VCaP (cell line): ENCODE measurements at regions not wholly inside any gene's neighbourhood (a gene's known extent, or its start where the extent isn't known, plus 50 kb on each side); places are given as distances from the start of the nearest gene placed in this dataset.
"Not testable (repeated sequence)": the region's sequence is repeated elsewhere in the genome, so short reads cannot be mapped to it uniquely, and the experiment has no call there.

Experiments
- H3K27ac ChIP-seq: fragments of 450-650 bp; 2 replicates; pipeline ENCODE4 v1.5.1; 2017
- CTCF ChIP-seq: fragments of 450-650 bp; conservative IDR thresholded peaks from 2 replicates; pipeline ENCODE4 v1.5.1; 2017; ENCODE audit warnings: mild to moderate bottlenecking, moderate library complexity

DNA sequence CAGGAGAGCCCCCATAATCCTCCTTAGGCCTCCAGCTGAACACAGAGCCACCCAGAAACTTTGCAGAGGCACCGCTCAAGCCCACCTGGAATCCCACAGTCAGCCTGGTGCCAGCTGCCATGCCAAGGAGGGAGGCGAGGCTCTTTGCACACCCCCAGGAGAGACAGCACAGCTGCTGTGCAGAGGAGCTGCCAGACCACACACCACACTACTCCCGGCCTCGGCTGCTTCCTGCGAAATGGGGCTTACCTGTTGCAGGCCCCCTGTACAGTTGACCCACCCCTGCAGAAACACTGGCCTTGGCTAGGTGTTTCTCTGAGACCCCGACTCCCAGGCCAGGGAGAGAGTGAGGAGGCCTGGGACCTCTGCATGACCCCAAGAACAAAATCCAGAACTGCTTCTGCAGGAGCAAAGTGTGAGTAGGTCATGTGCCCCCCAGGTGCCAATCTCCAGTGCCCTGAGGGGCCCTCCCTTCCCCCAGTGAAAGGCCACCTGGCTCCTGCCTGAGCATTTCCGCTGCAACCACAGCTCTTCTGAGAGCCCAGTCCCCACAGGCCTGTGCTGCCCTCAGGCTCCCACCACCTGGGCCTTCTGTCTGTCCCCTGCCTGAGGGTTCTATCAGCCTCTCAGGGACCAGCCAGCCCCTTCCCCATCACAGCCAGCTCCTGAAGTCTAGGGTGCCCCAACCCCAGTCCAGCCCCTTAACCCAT is 580.4 kb downstream of the UQCRFS1 start:
- no peak overlapping the region for H3K27ac ChIP-seq
- TF ChIP-seq CTCF = no peak

DNA sequence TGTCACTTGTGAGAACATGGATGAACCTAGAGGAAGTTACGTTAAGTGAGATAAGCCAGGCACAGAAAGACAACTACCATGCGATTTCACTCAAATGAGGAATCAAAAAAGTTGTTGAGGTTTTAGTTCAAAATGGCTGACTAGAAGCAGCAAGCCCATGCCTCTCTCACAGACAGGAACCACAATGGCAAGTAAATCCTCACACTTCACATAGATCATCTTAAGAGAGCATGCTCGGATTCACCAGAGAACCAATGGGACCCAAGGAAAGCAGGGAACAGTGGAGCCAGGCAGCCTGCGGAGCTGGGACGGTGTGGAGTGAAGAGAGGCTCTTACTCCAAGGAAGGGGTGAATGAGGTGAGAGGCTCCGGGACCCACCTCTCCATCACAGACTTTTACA is 581.0 kb downstream of the UQCRFS1 start:
- TF ChIP-seq CTCF = no peak
- no peak overlapping the region for H3K27ac ChIP-seq

GRCh38 chr19:28627669-28628068 is 585.3 kb downstream of the UQCRFS1 start:
- H3K27ac ChIP-seq = no peak overlapping the region
- no peak for TF ChIP-seq CTCF

- H3K27ac ChIP-seq = not testable (repeated sequence)
Measured at GRCh38 chr19:28626407-28626806, 586.5 kb downstream of the UQCRFS1 start.

- no peak overlapping the region for H3K27ac ChIP-seq
- no peak for TF ChIP-seq CTCF
Measured at GRCh38 chr19:28619816-28620429, 593.0 kb downstream of the UQCRFS1 start.

GRCh38 chr19:28618504-28618903 is 594.4 kb downstream of the UQCRFS1 start:
- no peak for TF ChIP-seq CTCF
- no peak overlapping the region for H3K27ac ChIP-seq

GRCh38 chr19:28615966-28616365 is 597.0 kb downstream of the UQCRFS1 start:
- H3K27ac ChIP-seq = no peak overlapping the region

More at GRCh38 chr19:28615966-28616365, 597.0 kb downstream of the UQCRFS1 start:
- no peak for TF ChIP-seq CTCF
